RCC 7860 (cell line): ENCODE measurements at regions not wholly inside any gene's neighbourhood (a gene's known extent, or its start where the extent isn't known, plus 50 kb on each side); places are given as distances from the start of the nearest gene placed in this dataset.
A peak's percentile ranks its signal among the peaks of the same experiment; 100 is the strongest.
"Not testable (repeated sequence)": the region's sequence is repeated elsewhere in the genome, so short reads cannot be mapped to it uniquely, and the experiment has no call there.

ENCODE experiments used
- DNase-seq: peaks from one replicate; pipeline ENCODE4 v3.0.0-alpha.2; 2015; ENCODE audit warnings: low spot score
- FAIRE-seq: peaks from 2 replicates; lab custom pipeline; 2012; peaks lifted over from hg19 to GRCh38; lab: Jason Lieb, UNC

- FAIRE-seq (no peak), DNase-seq (no peak)
These were observed 126.7 kb upstream of the STX18 start for GRCh38 chr4:4668355-4669210.

DNA sequence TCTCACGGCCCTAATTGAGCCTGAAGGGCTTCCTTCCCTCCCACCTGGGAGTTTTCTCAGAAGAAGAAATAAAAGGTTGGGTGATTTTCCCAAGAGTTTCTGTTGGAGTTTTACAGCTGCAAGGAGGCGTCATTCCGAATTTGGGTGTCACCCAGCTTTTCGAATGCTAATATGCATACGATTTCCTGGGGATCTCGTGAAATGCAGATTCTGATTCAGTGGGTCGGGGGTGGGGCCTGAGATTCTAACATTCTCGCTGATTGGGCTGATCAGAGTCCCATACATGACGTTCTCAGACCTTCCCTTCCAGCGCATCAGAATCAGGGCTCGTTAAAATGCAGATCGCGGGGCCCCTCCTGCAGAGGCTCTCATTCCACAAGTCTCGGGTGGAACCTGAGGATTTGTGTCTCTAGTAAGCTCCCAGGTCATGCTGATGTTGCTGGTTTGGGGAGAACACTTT is 125.8 kb upstream of the STX18 start:
- FAIRE-seq (no peak), DNase-seq (no peak)

GRCh38 chr4:4666693-4667621 is 125.1 kb upstream of the STX18 start:
- DNase-seq, result no peak
- FAIRE-seq, result no peak

DNA sequence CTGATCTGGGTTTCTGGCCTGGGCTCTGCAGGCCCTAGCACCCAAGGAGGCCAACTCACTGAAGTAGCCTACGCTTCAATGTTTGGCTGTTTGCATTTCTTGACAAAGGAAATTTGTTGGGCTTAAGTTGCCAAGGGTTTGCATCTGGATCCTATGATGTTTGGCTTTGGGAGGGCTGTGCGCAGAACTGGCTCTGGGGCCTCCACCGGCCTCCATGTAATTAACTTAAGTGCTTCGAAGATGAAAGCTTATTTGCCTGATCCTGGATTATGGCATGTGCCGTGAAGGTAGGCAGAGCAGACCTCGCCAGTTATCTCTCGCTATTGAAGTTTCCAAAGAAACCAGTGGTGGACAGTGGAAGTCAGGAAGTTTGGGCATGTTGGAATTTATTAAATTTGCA is 124.3 kb upstream of the STX18 start:
- FAIRE-seq, result no peak
- no peak for DNase-seq

GRCh38 chr4:4664234-4664633 is 122.4 kb upstream of the STX18 start:
- no peak for DNase-seq
- no peak for FAIRE-seq

DNA sequence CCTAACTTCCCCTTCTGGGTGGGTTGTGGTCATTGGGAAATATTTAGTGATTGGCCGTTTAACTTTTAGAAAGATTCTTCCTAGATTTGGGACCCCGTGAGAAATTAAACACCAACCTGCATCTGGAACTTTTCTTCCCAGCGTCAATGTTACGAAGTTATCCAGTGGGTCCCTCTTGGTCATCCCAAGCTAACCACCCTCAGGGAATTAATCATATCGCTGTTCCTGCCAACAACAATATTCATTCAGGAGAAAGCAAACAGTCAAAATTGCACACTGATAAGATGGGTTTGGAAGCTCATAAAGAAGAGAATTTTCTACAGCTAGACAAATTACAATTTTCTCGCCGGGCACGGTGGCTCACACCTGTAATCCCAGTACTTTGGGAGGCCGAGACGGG is 121.2 kb upstream of the STX18 start:
- DNase-seq (no peak), FAIRE-seq (no peak)

- DNase-seq (no peak), FAIRE-seq (no peak)
These were observed 120.4 kb upstream of the STX18 start for GRCh38 chr4:4662230-4662629.

DNA sequence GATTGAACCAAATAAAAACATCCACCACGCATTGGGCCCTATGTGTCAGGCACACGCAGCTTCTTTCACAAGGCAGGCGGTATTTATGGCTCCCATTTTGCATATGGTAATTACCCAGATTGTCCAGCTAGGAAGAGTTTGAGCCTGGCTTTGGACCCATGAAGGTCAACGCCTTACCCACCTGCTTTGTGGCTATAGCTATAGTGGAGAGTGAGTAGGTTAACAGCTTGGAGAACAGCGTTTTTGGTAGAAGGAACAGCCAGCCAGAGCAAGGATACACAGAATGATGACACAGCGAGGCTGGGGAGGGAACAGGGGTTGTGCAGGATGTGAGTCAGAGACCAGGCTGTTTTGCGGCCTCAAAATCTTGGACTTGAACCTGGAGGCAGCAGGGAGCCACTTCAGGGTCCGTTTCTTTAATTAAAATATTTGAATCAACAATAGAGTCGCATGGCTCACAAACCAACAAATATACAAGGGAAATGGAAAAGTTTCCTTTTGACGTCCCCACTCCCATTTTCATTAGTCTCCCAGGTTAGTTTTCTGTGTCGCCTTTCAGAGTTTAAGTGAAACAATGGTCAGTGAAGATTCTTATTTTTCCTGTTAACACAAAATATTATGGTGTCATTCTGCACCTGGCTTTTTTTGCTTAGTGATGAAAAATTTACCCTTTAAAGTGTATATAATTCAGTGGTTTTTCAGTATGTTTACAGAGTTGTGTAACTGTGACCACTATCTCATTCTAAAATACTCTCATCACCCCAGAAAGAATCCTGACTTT is 118.2 kb upstream of the STX18 start:
- DNase-seq, result peak; percentile 78
- FAIRE-seq, result peak; percentile 90

- DNase-seq (no peak), FAIRE-seq (no peak)
These were observed 116.2 kb upstream of the STX18 start for GRCh38 chr4:4658052-4658451.

DNA sequence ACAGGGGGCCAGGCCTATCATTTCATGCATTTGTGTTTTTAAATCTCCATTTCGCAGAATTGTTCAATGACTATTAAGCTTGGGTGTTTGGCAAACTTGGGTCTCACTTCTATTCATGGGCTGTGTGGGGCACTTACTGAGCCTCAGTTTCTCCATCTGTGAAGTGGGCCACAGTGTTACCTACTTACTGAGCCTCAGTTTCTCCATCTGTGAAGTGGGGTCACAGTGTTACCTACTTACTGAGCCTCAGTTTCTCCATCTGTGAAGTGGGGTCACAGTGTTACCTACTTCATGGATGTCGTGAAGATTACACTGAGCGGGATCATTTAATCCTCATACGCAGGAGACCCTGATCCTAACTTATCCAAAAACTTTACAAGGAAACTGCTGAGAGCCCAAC is 115.1 kb upstream of the STX18 start:
- DNase-seq (no peak), FAIRE-seq (no peak)

- DNase-seq (no peak), FAIRE-seq (no peak)
These were observed 114.1 kb upstream of the STX18 start for GRCh38 chr4:4655901-4656300.

DNA sequence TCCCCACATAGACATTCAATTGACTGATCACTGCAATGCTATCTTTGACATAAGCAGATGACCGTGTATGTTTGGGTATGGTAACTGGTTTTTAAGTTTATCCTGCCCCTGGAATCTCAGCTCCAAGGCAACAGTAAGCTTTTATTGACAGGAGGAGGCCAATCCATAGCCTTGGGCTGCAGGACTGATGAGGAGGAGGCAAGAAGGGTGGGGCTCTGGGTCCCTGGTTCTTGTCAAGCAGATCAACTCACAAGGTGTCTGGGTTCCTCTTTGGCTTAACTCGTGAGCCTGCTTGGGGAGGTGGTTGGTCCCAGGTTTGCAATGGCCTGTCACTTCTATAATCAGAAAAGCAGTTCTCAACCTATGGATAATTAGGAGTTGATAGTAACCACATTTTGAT is 113.2 kb upstream of the STX18 start:
- DNase-seq, result no peak
- FAIRE-seq, result no peak

GRCh38 chr4:4651811-4652755 is 110.2 kb upstream of the STX18 start:
- no peak for FAIRE-seq
- no peak for DNase-seq

- DNase-seq, result no peak
- FAIRE-seq, result no peak
These were observed 105.2 kb upstream of the STX18 start for GRCh38 chr4:4647041-4647440.

DNA sequence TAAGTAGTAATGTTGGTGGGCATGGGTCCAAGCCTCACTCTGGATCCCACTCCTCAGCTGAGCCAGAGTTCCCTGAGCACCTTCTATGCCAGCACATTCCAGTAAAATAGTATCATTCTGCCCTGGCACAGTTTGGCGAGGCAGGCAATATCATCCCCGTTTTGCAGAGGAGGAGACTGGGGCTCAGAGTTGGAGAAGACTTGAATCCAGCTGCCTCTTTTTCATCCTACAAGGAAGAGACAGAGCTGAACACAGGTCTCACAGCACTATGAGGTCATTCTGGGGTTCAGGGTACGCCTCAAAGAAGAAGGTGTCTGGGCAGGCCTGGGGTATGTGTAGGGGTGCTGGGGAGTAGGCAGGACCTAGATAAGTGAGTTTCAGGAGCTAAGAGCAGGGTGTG is 103.9 kb upstream of the STX18 start:
- no peak for FAIRE-seq
- DNase-seq, result no peak

DNA sequence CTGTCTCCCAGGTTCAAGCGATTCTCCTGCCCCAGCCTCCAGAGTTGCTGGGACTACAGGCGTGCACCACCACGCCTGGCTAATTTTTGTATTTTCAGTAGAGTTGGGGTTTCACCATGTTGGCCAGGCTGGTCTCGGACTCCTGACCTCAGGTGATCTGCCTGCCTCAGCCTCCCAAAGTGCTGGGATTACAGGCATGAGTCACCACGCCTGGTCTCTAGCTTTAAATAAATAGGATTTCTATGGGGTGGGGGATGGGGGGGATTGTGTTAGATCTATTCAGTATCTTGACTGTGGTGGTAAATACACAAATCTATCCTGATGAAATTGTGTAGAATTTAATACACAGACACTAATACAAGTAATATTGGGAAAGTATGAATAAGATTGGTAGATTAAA is 102.4 kb upstream of the STX18 start:
- FAIRE-seq, result not testable (repeated sequence)

GRCh38 chr4:4643743-4644142 is 101.9 kb upstream of the STX18 start:
- not testable (repeated sequence) for DNase-seq, FAIRE-seq

More for the DNA sequence above, 102.4 kb upstream of the STX18 start:
- DNase-seq, result not testable (repeated sequence)

DNA sequence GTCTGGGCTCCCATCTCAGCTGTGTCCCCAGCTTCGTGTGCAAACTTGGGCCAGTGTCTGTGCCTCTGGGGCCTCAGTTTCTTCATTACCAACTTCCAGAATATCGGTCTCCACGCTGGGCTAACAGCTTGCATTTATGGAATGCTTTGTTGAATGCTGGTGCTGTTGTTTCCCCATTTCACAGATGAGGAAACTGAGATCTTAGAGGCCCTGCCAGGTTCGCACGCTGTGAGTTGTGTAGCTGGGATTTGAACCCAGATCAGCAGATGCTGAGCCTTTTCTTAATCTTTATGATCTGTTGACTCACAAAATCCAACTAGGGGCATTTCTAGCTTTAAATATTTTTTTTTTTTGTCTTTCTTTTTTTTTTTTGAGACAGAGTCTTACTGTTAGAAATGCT is 101.5 kb upstream of the STX18 start:
- FAIRE-seq (no peak), DNase-seq (no peak)

- FAIRE-seq, result no peak
These were observed 100.7 kb upstream of the STX18 start for GRCh38 chr4:4642496-4643000.

More at GRCh38 chr4:4642496-4643000, 100.7 kb upstream of the STX18 start:
- DNase-seq, result no peak
